ENCODE measurements at regions not wholly inside any gene's neighbourhood (a gene's known extent, or its start where the extent isn't known, plus 50 kb on each side); places are given as distances from the start of the nearest gene placed in this dataset.
"Not testable (repeated sequence)": the region's sequence is repeated elsewhere in the genome, so short reads cannot be mapped to it uniquely, and the experiment has no call there.

DNA sequence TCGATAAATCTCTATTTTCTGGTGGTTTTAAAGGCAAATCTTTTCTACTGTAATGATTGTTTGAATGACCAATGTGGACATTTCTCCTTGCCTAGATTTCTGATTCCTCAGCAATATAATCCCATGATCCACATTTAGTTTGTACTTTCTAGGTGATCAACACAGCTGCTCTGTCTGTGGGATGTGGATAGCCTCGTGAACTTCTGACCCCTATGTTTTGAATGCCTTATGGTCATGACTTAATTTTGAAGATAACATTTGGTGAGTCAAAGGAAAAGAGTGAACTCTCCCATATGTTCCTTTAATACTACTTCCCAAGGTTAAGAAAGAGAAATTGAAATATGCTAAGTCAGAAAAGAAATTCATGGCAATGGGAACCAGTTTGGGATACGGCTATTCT is 147.5 kb downstream of the CAVIN4 start:
- no peak for DNase-seq (ENCODE audit: low read depth)
- no peak for TF ChIP-seq CTCF (conservative IDR thresholded peaks at IDR 0.05; ENCODE audit: low read depth, low read length)
- no peak overlapping the region for H3K4me3 ChIP-seq (ENCODE audit: low read depth, low read length)

GRCh38 chr9:100729336-100729895 is 151.5 kb downstream of the CAVIN4 start:
- DNase-seq (ENCODE audit: low read depth): no peak
- TF ChIP-seq CTCF (conservative IDR thresholded peaks at IDR 0.05; ENCODE audit: low read depth, low read length): no peak

GRCh38 chr9:100730086-100730485 is 152.2 kb downstream of the CAVIN4 start:
- H3K4me3 ChIP-seq (ENCODE audit: low read depth, low read length): no peak overlapping the region
- TF ChIP-seq CTCF (conservative IDR thresholded peaks at IDR 0.05; ENCODE audit: low read depth, low read length): no peak
- no peak for DNase-seq (ENCODE audit: low read depth)

More at GRCh38 chr9:100729336-100729895, 151.5 kb downstream of the CAVIN4 start:
- no peak overlapping the region for H3K4me3 ChIP-seq (ENCODE audit: low read depth, low read length)

DNA sequence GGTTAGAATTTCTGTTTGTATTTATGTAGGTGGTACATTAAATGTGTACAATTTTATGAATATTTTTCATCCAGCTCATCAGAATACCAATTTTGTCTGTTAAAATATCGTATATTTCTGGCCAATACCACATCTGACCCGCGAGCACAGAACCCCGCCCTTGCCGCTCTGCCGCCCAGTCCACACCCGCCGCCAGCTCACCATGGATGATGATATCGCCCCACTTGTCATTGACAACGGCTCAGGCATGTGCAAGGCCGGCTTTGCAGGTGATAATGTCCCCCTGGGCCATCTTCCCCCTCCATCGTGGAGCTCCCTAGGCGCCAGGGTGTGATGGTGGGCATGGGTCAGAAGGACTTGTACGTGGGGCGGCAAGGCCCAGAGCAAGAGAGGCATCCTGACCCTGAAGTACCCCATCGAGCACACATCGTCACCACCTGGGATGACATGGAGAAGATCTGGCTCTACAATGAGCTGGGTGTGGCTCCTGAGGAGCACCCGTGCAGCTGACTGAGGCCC is 153.2 kb downstream of the CAVIN4 start:
- H3K4me3 ChIP-seq (ENCODE audit: low read depth, low read length): no peak overlapping the region
- no peak for TF ChIP-seq CTCF (conservative IDR thresholded peaks at IDR 0.05; ENCODE audit: low read depth, low read length)
- DNase-seq (ENCODE audit: low read depth): no peak

DNA sequence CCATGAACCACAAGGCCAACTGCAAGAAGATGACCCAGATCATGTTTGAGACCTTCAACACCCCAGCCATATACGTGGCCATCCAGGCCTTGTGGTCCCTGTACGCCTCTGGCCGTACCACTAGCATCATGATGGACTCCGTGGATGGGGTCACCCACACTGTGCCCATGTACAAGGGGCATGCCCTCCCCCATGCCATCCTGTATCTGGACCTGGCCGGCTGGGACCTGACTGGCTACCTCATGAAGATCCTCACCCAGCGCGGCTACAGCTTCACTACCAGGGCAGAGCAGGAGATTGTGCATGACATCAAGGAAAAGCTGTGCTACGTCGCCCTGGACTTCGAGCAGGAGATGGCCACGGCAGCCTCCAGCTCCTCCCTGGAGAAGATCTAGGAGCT is 153.7 kb downstream of the CAVIN4 start:
- no peak for DNase-seq (ENCODE audit: low read depth)
- TF ChIP-seq CTCF (conservative IDR thresholded peaks at IDR 0.05; ENCODE audit: low read depth, low read length): no peak
- H3K4me3 ChIP-seq (ENCODE audit: low read depth, low read length): no peak overlapping the region

- TF ChIP-seq CTCF (conservative IDR thresholded peaks at IDR 0.05; ENCODE audit: low read depth, low read length): no peak
- DNase-seq (ENCODE audit: low read depth): no peak
- no peak overlapping the region for H3K4me3 ChIP-seq (ENCODE audit: low read depth, low read length)
Measured at GRCh38 chr9:100739208-100739607, 161.3 kb downstream of the CAVIN4 start.

- no peak overlapping the region for H3K4me3 ChIP-seq (ENCODE audit: low read depth, low read length)
- DNase-seq (ENCODE audit: low read depth): no peak
- no peak for TF ChIP-seq CTCF (conservative IDR thresholded peaks at IDR 0.05; ENCODE audit: low read depth, low read length)
Measured at GRCh38 chr9:100739666-100740065, 161.8 kb downstream of the CAVIN4 start.

GRCh38 chr9:100748930-100749329 is 171.1 kb downstream of the CAVIN4 start:
- H3K4me3 ChIP-seq (ENCODE audit: low read depth, low read length); DNase-seq (ENCODE audit: low read depth): not testable (repeated sequence)

Measured in epithelial cell of proximal tubule (primary cell).